HG03066 (cell line): ENCODE measurements at regions not wholly inside any gene's neighbourhood (a gene's known extent, or its start where the extent isn't known, plus 50 kb on each side); places are given as distances from the start of the nearest gene placed in this dataset.
A peak's percentile ranks its signal among the peaks of the same experiment; 100 is the strongest.

ENCODE experiments used
- ATAC-seq: cut with Tn5 transposase; IDR thresholded peaks from one replicate; pipeline ENCODE4 v1.9.1; 2021; ENCODE audit warnings: low read depth; ENCODE audit not compliant: unreplicated experiment

GRCh38 chr9:87434366-87434765 is 63.3 kb upstream of the DAPK1 start:
- no peak for ATAC-seq

GRCh38 chr9:87435189-87435880 is 62.3 kb upstream of the DAPK1 start:
- ATAC-seq = no peak

- no peak for ATAC-seq
Observed at GRCh38 chr9:87436716-87437115, 61.0 kb upstream of the DAPK1 start.

- ATAC-seq = no peak
Observed at GRCh38 chr9:87437966-87438365, 59.7 kb upstream of the DAPK1 start.

GRCh38 chr9:87441251-87441650 is 56.4 kb upstream of the DAPK1 start:
- no peak for ATAC-seq

- no peak for ATAC-seq
Observed at GRCh38 chr9:87442451-87442850, 55.2 kb upstream of the DAPK1 start.

- no peak for ATAC-seq
Observed at GRCh38 chr9:87443006-87443405, 54.7 kb upstream of the DAPK1 start.

GRCh38 chr9:87443461-87443860 is 54.2 kb upstream of the DAPK1 start:
- no peak for ATAC-seq

GRCh38 chr9:87445646-87446045 is 52.0 kb upstream of the DAPK1 start:
- ATAC-seq = peak; percentile 99

- no peak for ATAC-seq
Observed at GRCh38 chr9:87446527-87446926, 51.1 kb upstream of the DAPK1 start.

- no peak for ATAC-seq
Observed at GRCh38 chr9:87447547-87448432, 49.9 kb upstream of the DAPK1 start.
